ENCODE measurements at regions not wholly inside any gene's neighbourhood (a gene's known extent, or its start where the extent isn't known, plus 50 kb on each side); places are given as distances from the start of the nearest gene placed in this dataset.

GRCh38 chr18:6639305-6639704, 90.2 kb upstream of the ARHGAP28 start:
- DNase-seq (ENCODE audit: extremely low spot score): no peak
- TF ChIP-seq SUZ12 (IDR thresholded peaks at IDR 0.05): no peak
- TF ChIP-seq, protein P1, sequence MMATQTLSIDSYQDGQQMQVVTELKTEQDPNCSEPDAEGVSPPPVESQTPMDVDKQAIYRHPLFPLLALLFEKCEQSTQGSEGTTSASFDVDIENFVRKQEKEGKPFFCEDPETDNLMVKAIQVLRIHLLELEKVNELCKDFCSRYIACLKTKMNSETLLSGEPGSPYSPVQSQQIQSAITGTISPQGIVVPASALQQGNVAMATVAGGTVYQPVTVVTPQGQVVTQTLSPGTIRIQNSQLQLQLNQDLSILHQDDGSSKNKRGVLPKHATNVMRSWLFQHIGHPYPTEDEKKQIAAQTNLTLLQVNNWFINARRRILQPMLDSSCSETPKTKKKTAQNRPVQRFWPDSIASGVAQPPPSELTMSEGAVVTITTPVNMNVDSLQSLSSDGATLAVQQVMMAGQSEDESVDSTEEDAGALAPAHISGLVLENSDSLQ (IDR thresholded peaks at IDR 0.05): no peak
- no peak for TF ChIP-seq ELF4 (IDR thresholded peaks at IDR 0.05)
- TF ChIP-seq FOXK2 (IDR thresholded peaks at IDR 0.05): no peak
- no peak for TF ChIP-seq NFRKB (IDR thresholded peaks at IDR 0.05)
- no peak for TF ChIP-seq CTBP1 (IDR thresholded peaks at IDR 0.05; ENCODE audit: borderline replicate concordance)
- no peak for TF ChIP-seq L3MBTL2 (conservative IDR thresholded peaks at IDR 0.05)
- TF ChIP-seq ZNF384 (IDR thresholded peaks at IDR 0.05): no peak
- TF ChIP-seq ARNT (IDR thresholded peaks at IDR 0.05): no peak
- TF ChIP-seq FOXA1 (IDR thresholded peaks at IDR 0.05): no peak
- TF ChIP-seq LEF1 (IDR thresholded peaks at IDR 0.05; ENCODE audit: borderline replicate concordance): no peak
- no peak for TF ChIP-seq FOXM1 (IDR thresholded peaks at IDR 0.05; ENCODE audit: borderline replicate concordance)
- TF ChIP-seq TARDBP (IDR thresholded peaks at IDR 0.05): no peak
- no peak for TF ChIP-seq HDGF (IDR thresholded peaks at IDR 0.05; ENCODE audit: borderline replicate concordance)
- TF ChIP-seq BHLHE40 (IDR thresholded peaks at IDR 0.05; ENCODE audit: borderline replicate concordance): no peak
- no peak for TF ChIP-seq SP1 (IDR thresholded peaks at IDR 0.05)
- POLR2A ChIA-PET: no interaction called here
- CTCF ChIA-PET: no interaction called here

- ChIA-PET CTCF (interaction anchor here (0.6 to 1.0 kb wide), 2 partner anchors 29 to 40 kb away, joined by 3 read pairs; no protein-coding TSS in a partner anchor), POLR2A (no interaction called here)
- TF ChIP-seq ARNT (IDR thresholded peaks at IDR 0.05) (no peak), BHLHE40 (IDR thresholded peaks at IDR 0.05; ENCODE audit: borderline replicate concordance) (no peak), HDGF (IDR thresholded peaks at IDR 0.05; ENCODE audit: borderline replicate concordance) (no peak), NFRKB (IDR thresholded peaks at IDR 0.05) (no peak), SP1 (IDR thresholded peaks at IDR 0.05) (no peak)
- no peak for DNase-seq (ENCODE audit: extremely low spot score)
Measured at GRCh38 chr18:6644836-6645627, 84.5 kb upstream of the ARHGAP28 start.

DNA sequence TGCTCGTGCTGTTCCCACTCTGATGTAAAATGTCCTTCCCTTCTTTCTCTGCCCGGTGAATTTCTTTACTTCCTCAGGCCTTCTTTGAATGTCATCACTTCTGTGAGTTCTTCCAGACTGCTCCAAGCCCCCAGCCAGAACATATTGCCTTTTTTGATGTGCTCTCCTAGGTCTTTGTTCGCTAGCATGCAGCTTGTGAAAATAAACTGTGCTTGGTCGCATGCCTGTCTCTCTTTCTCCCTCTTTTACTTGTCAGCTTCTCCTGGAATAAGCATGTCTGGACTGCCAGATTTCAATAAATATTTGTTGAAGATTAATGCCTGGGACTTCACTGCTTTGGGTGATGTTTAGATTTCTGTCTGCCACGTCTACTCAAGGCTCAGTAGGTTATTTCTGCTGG, 82.7 kb upstream of the ARHGAP28 start:
- ChIA-PET POLR2A (no interaction called here), CTCF (no interaction called here)
- no peak for DNase-seq (ENCODE audit: extremely low spot score)
- no peak for TF ChIP-seq FOXK2 (IDR thresholded peaks at IDR 0.05)
- no peak for TF ChIP-seq SUZ12 (IDR thresholded peaks at IDR 0.05)
- no peak for TF ChIP-seq CTBP1 (IDR thresholded peaks at IDR 0.05; ENCODE audit: borderline replicate concordance)
- TF ChIP-seq, protein P1 (IDR thresholded peaks at IDR 0.05): no peak
- TF ChIP-seq LEF1 (IDR thresholded peaks at IDR 0.05; ENCODE audit: borderline replicate concordance): no peak
- TF ChIP-seq SP1 (IDR thresholded peaks at IDR 0.05): no peak
- TF ChIP-seq HDGF (IDR thresholded peaks at IDR 0.05; ENCODE audit: borderline replicate concordance): no peak
- TF ChIP-seq ZNF384 (IDR thresholded peaks at IDR 0.05): no peak
- TF ChIP-seq ARNT (IDR thresholded peaks at IDR 0.05): no peak
- no peak for TF ChIP-seq FOXA1 (IDR thresholded peaks at IDR 0.05)
- TF ChIP-seq BHLHE40 (IDR thresholded peaks at IDR 0.05; ENCODE audit: borderline replicate concordance): no peak
- TF ChIP-seq FOXM1 (IDR thresholded peaks at IDR 0.05; ENCODE audit: borderline replicate concordance): no peak
- no peak for TF ChIP-seq ELF4 (IDR thresholded peaks at IDR 0.05)
- TF ChIP-seq L3MBTL2 (conservative IDR thresholded peaks at IDR 0.05): no peak
- TF ChIP-seq TARDBP (IDR thresholded peaks at IDR 0.05): no peak
- no peak for TF ChIP-seq NFRKB (IDR thresholded peaks at IDR 0.05)

- TF ChIP-seq ZNF384 (IDR thresholded peaks at IDR 0.05): no peak
- no peak for TF ChIP-seq FOXK2 (IDR thresholded peaks at IDR 0.05)
- no peak for TF ChIP-seq SP1 (IDR thresholded peaks at IDR 0.05)
- no peak for TF ChIP-seq TARDBP (IDR thresholded peaks at IDR 0.05)
- no peak for TF ChIP-seq ARNT (IDR thresholded peaks at IDR 0.05)
- TF ChIP-seq ELF4 (IDR thresholded peaks at IDR 0.05): no peak
- TF ChIP-seq CTBP1 (IDR thresholded peaks at IDR 0.05; ENCODE audit: borderline replicate concordance): no peak
- TF ChIP-seq BHLHE40 (IDR thresholded peaks at IDR 0.05; ENCODE audit: borderline replicate concordance): no peak
- no peak for TF ChIP-seq FOXM1 (IDR thresholded peaks at IDR 0.05; ENCODE audit: borderline replicate concordance)
- TF ChIP-seq HDGF (IDR thresholded peaks at IDR 0.05; ENCODE audit: borderline replicate concordance): no peak
- CTCF ChIA-PET: no interaction called here
- POLR2A ChIA-PET: no interaction called here
- no peak for DNase-seq (ENCODE audit: extremely low spot score)
Measured at GRCh38 chr18:6648581-6648980, 80.9 kb upstream of the ARHGAP28 start.

GRCh38 chr18:6649421-6650126, 79.9 kb upstream of the ARHGAP28 start:
- ChIA-PET POLR2A (no interaction called here), CTCF (no interaction called here)
- TF ChIP-seq L3MBTL2 (conservative IDR thresholded peaks at IDR 0.05) (no peak), TARDBP (IDR thresholded peaks at IDR 0.05) (no peak), FOXK2 (IDR thresholded peaks at IDR 0.05) (no peak), FOXA1 (IDR thresholded peaks at IDR 0.05) (no peak)
- no peak for DNase-seq (ENCODE audit: extremely low spot score)

- ChIA-PET CTCF (no interaction called here), POLR2A (no interaction called here)
- no peak for TF ChIP-seq TARDBP (IDR thresholded peaks at IDR 0.05)
- TF ChIP-seq FOXM1 (IDR thresholded peaks at IDR 0.05; ENCODE audit: borderline replicate concordance): no peak
- no peak for TF ChIP-seq FOXA1 (IDR thresholded peaks at IDR 0.05)
- no peak for TF ChIP-seq SUZ12 (IDR thresholded peaks at IDR 0.05)
- TF ChIP-seq HDGF (IDR thresholded peaks at IDR 0.05; ENCODE audit: borderline replicate concordance): no peak
- TF ChIP-seq LEF1 (IDR thresholded peaks at IDR 0.05; ENCODE audit: borderline replicate concordance): no peak
- DNase-seq (ENCODE audit: extremely low spot score): no peak
Measured at GRCh38 chr18:6650127-6650507, 79.4 kb upstream of the ARHGAP28 start.

Measured in HEK293T (cell line).